ENCODE measurements at regions not wholly inside any gene's neighbourhood (a gene's known extent, or its start where the extent isn't known, plus 50 kb on each side); places are given as distances from the start of the nearest gene placed in this dataset.

GRCh38 chr1:22260860-22261432 lies 118.0 kb upstream of the WNT4 start:
- intact Hi-C loops (cut with micrococcal nuclease), result no loop called here
- no peak overlapping the region for H3K27ac ChIP-seq (ENCODE audit: low read depth in 1 of 2, low read length in 2 of 2)
- Mint-ChIP-seq H3K9me3 (no peaks in the 10 kb centered on the region), H3K4me3 (no peak overlapping the region), H3K27ac (peak overlapping the region in 1 of 7 donors; percentile 9), H3K4me1 (no peaks in the 10 kb centered on the region), H3K27me3 (ENCODE audit: low read depth in 3 of 3) (peaks cover 1 to 8% (median 5%) of the 10 kb centered on the region in 3 donors), H3K36me3 (no peaks in the 10 kb centered on the region)
- no peak overlapping the region for H2AFZ ChIP-seq (ENCODE audit: insufficient read depth, low read depth, low read length, poor library complexity, severe bottlenecking)
- no peak overlapping the region for H3K9ac ChIP-seq (ENCODE audit: insufficient read depth, low read length, poor library complexity, severe bottlenecking)
- H3K4me1 ChIP-seq (ENCODE audit: control insufficient read depth in 1 of 2, insufficient read depth in 2 of 2, low read length in 2 of 2), result no peaks in the 10 kb centered on the region
- no peaks in the 10 kb centered on the region for H3K79me2 ChIP-seq (ENCODE audit: insufficient read depth, low read length)
- no peaks in the 10 kb centered on the region for H4K20me1 ChIP-seq (ENCODE audit: insufficient read depth, low read length)
- H3K36me3 ChIP-seq (replicated peaks in 1 of 2; ENCODE audit: control insufficient read depth in 1 of 2, insufficient read depth in 2 of 2, low read length in 2 of 2), result no peaks in the 10 kb centered on the region
- no peak for TF ChIP-seq CTCF (IDR thresholded peaks at IDR 0.05)
- no peaks in the 10 kb centered on the region for H3K27me3 ChIP-seq (ENCODE audit: control insufficient read depth in 2 of 2, insufficient read depth in 2 of 2, low read length in 2 of 2)
- no peak overlapping the region for H3K4me2 ChIP-seq (replicated peaks; ENCODE audit: extremely low read depth, low read length, poor library complexity, severe bottlenecking)
- no peak for DNase-seq
- 93% methylated on average over 6 of the region's 21 CpGs for WGBS (ENCODE audit: insufficient coverage)
- no peak overlapping the region for H3K4me3 ChIP-seq (replicated peaks in 1 of 3; ENCODE audit: low read depth in 2 of 3, low read length in 3 of 3)
- no peaks in the 10 kb centered on the region for H3K9me3 ChIP-seq (replicated peaks in 1 of 2; ENCODE audit: control insufficient read depth in 1 of 2, insufficient read depth in 1 of 2, low read length in 2 of 2)

- DNase-seq, result no peak
- H3K27ac ChIP-seq (ENCODE audit: low read depth in 1 of 2, low read length in 2 of 2), result no peak overlapping the region
- H4K20me1 ChIP-seq (ENCODE audit: insufficient read depth, low read length), result no peaks in the 10 kb centered on the region
- no peak overlapping the region for H3K4me2 ChIP-seq (replicated peaks; ENCODE audit: extremely low read depth, low read length, poor library complexity, severe bottlenecking)
- H3K36me3 ChIP-seq (replicated peaks in 1 of 2; ENCODE audit: control insufficient read depth in 1 of 2, insufficient read depth in 2 of 2, low read length in 2 of 2), result no peaks in the 10 kb centered on the region
- 93% methylated on average over 4 of the region's 7 CpGs for WGBS (ENCODE audit: insufficient coverage)
- Mint-ChIP-seq H3K4me3 (no peak overlapping the region), H3K27me3 (ENCODE audit: low read depth in 3 of 3) (peaks cover 0 to 8% (median 4%) of the 10 kb centered on the region in 3 donors), H3K4me1 (no peaks in the 10 kb centered on the region), H3K9me3 (no peaks in the 10 kb centered on the region), H3K36me3 (no peaks in the 10 kb centered on the region), H3K27ac (peak overlapping the region in 1 of 7 donors; percentile 19)
- TF ChIP-seq CTCF (IDR thresholded peaks at IDR 0.05), result no peak
- H3K4me3 ChIP-seq (replicated peaks in 1 of 3; ENCODE audit: low read depth in 2 of 3, low read length in 3 of 3), result no peak overlapping the region
- H3K9ac ChIP-seq (ENCODE audit: insufficient read depth, low read length, poor library complexity, severe bottlenecking), result no peak overlapping the region
- H3K79me2 ChIP-seq (ENCODE audit: insufficient read depth, low read length), result no peaks in the 10 kb centered on the region
- H3K4me1 ChIP-seq (ENCODE audit: control insufficient read depth in 1 of 2, insufficient read depth in 2 of 2, low read length in 2 of 2), result no peaks in the 10 kb centered on the region
- no peaks in the 10 kb centered on the region for H3K9me3 ChIP-seq (replicated peaks in 1 of 2; ENCODE audit: control insufficient read depth in 1 of 2, insufficient read depth in 1 of 2, low read length in 2 of 2)
- no peaks in the 10 kb centered on the region for H3K27me3 ChIP-seq (ENCODE audit: control insufficient read depth in 2 of 2, insufficient read depth in 2 of 2, low read length in 2 of 2)
- no peak overlapping the region for H2AFZ ChIP-seq (ENCODE audit: insufficient read depth, low read depth, low read length, poor library complexity, severe bottlenecking)
- intact Hi-C loops (cut with micrococcal nuclease), result no loop called here
Measured at GRCh38 chr1:22261580-22261979, 118.7 kb upstream of the WNT4 start.

Measured in CD14-positive monocyte (primary cell).